ENCODE measurements at regions not wholly inside any gene's neighbourhood (a gene's known extent, or its start where the extent isn't known, plus 50 kb on each side); places are given as distances from the start of the nearest gene placed in this dataset.
"Not testable (repeated sequence)": the region's sequence is repeated elsewhere in the genome, so short reads cannot be mapped to it uniquely, and the experiment has no call there.

GRCh38 chr3:157922614-157923013 lies 183.6 kb downstream of the SHOX2 start:
- H3K27ac ChIP-seq, result no peak overlapping the region
- H3K4me3 ChIP-seq, result no peak overlapping the region

DNA sequence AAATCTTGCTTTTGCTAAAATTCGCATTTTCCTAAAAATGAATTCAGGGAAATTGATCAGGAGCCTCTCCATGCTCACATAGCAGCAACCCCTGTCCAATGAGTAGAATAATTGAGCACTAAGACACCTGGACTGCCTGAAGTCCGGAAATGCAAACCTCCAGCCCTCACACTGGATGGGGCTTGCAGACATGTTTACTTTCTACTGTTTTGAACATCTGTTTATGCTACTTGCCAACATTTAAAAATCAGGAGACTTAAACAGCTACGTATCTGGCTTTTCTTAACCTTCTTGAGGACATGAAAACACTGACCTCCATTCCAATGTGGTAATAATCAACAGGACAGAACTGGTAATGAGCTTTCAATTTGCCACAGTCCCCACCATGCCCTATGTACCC lies 184.4 kb downstream of the SHOX2 start:
- H3K4me3 ChIP-seq, result no peak overlapping the region
- no peak overlapping the region for H3K27ac ChIP-seq

DNA sequence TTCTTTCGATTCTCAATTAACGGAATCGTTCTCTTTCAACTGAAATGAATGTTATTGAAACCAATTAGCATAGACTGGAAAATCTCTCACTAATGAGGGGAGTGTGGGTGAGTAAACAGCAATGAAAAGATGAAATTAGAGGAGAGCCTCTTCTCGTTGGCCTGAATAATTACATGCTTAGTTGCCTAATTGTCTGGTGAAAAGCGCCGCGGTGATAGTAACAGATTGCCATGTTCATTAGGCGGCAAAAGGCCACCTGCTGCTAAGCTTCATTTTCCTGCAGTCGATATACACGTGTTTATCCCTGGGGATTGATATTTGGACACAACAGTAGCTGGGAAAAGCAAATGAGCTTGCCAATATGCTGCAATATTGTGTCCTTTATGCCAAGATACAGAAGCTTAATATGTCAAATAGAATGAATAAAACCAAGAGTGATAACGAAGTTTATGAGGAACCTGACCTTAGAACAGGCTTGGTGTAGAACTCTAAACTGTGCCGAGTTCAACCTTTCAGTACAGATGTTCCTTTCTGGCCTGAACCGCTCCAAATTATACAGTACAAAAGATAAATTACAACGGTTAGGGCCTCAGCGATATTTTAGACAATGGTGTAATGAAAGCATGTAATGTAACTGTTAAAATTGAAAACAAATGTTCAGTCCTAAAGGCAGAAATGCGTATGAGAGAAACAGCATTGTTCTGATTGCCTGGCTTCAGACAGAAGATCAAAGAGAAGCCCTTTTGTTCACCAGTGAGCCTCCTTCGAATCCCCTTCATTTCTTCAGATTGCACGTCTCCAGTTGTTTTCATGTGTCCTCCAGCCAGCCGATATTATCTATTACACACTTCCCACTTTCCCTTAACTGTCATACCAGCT lies 185.2 kb downstream of the SHOX2 start:
- Histone ChIP-seq H3K27ac (no peak overlapping the region), H3K4me3 (no peak overlapping the region)

DNA sequence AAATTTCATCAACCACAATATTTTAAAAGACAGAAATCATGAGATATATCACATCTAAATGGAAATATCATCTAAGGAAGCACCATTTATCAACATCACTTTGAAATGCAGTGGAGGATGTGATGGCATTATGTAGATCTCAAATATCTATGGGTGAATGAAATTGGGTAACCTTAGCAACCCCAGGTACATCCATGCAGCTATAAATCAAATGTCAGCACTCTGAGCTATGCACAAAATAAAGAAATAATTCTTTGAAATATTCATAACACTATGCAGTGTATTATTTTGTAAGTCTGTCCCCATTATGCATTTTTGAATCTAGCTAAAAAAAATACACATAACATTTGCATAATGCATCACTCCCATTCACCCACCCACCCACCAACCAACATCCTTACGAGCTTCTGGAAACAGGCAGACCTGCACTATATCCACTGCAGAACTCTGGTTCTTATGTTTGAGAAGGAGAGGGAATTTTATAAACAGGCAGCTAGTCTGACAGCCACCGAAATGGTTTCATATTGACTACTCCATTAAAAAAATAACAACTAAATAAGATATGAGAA lies 186.8 kb downstream of the SHOX2 start:
- no peak overlapping the region for H3K4me3 ChIP-seq

DNA sequence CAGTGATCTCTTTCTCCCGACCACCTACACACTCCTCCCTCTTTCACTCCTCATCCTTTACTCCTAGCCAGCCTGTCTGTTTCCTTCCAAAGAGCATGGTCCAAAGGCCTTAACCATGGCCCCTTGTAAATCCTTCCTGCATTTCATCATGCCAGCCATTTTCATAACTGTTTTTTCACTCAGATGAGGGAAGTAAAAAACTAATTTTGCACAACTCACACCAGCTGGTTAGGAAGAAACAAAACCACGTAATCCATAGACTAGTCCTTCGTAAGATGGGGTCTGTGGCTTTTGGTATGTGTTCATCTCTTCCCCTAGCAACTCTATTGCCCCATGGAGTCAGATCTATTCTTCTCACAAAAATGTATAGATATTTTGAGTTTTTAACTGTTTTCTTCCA lies 187.8 kb downstream of the SHOX2 start:
- Histone ChIP-seq H3K4me3 (no peak overlapping the region), H3K27ac (no peak overlapping the region)

More for the DNA sequence above, 186.8 kb downstream of the SHOX2 start:
- no peak overlapping the region for H3K27ac ChIP-seq

- no peak overlapping the region for H3K4me3 ChIP-seq
Measured at GRCh38 chr3:157916672-157917071, 189.5 kb downstream of the SHOX2 start.

DNA sequence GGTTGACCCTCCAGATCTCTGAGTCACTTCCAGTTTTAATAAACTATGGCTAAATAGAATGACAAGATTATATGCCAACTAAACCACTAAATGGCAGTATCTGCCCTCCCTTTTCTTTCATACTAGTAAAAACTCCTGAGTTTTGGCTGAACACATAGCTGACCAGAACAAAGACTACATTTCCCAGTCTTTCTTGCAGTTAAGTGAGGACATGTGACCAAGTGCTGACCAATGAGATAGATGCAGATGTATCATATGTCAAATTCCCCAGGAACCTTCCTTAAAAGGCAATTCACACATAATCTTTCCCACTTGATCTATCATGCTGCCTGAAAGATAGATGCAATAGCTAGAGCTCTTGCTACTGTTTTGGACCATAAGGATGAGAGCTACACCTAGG lies 191.3 kb downstream of the SHOX2 start:
- no peak overlapping the region for H3K27ac ChIP-seq
- H3K4me3 ChIP-seq, result no peak overlapping the region

More at GRCh38 chr3:157916672-157917071, 189.5 kb downstream of the SHOX2 start:
- H3K27ac ChIP-seq, result no peak overlapping the region

DNA sequence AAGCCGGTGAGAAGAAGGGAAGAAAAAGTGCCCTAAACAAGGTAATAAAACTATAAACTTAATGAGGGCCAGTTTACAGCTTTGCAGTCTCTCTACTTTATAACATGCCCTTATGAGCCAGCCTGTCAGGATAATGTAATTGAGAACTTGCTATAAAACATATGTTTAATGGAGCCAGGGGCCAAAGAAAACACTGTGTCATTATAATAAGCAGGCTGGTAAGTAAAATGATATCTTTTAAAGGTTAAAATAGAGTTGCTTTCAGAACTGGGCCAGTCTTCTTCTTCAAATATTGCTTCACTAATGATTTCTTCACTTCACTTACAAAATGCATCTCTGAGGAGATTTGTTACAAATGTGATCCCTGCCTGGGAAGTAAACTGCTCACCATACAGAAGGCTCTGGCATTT lies 192.5 kb downstream of the SHOX2 start:
- H3K27ac ChIP-seq, result no peak overlapping the region

GRCh38 chr3:157912514-157913451 lies 193.4 kb downstream of the SHOX2 start:
- Histone ChIP-seq H3K4me3 (no peak overlapping the region), H3K27ac (no peak overlapping the region)

More for the DNA sequence above, 192.5 kb downstream of the SHOX2 start:
- H3K4me3 ChIP-seq, result no peak overlapping the region

DNA sequence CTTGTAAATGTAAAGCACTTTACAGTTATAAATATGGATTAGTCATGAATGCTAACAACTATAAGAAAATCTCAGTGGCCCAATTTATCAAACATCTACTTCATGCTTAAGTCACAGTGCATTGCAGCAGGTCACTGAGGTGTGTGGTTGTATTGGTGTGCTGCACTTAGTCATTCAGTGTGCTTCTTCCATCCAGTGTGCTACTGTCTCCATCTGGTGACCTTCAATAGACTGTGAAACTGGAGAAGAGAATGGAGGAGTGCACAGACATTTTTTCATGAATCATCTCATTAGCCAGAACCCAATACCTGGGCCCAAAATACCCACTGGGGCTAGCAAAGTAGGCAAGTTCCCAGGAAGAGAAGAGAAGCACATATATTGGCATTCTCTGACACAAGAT lies 199.6 kb downstream of the SHOX2 start:
- Histone ChIP-seq H3K4me3 (no peak overlapping the region), H3K27ac (no peak overlapping the region)

DNA sequence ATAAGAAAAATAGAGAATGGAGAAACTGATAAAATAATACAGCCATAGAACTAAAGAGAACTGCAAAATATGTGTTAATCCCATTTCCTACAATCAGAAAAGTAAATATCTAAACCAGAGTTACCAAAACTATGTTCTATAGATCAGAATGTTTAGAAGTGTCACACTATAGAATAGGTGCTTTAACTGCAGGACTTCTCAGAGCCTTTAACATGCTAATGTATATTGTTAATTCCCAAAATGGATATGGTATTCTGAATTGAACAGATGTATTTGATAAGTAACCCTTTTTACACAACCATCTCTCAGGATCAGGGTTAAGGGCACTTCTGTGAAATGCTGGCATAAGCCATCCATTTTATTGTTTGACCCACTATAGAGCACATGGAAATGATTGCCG lies 200.3 kb downstream of the SHOX2 start:
- no peak overlapping the region for H3K4me3 ChIP-seq
- no peak overlapping the region for H3K27ac ChIP-seq

- not testable (repeated sequence) for H3K27ac ChIP-seq, H3K4me3 ChIP-seq
Measured at GRCh38 chr3:157902680-157903079, 203.5 kb downstream of the SHOX2 start.

DNA sequence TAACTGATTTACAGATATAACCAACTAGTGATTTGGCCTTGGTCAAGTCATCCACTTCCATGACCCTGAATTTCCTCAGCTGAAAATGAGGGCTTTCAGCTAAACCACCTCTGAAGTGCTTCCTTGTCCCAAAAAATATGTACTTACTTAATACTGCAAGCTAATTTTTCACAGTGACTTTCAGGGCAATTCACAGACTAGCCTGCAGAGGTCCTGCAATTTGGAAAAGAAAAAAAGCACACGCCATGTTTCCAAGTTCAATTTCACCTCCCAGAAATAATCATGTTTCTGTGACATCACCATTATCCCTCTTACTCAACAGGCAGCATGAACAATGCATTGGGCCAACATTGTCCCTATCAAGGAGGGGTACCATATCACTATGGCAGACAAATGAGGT lies 218.2 kb downstream of the SHOX2 start:
- H3K27ac ChIP-seq, result no peak overlapping the region
- H3K4me3 ChIP-seq, result no peak overlapping the region

DNA sequence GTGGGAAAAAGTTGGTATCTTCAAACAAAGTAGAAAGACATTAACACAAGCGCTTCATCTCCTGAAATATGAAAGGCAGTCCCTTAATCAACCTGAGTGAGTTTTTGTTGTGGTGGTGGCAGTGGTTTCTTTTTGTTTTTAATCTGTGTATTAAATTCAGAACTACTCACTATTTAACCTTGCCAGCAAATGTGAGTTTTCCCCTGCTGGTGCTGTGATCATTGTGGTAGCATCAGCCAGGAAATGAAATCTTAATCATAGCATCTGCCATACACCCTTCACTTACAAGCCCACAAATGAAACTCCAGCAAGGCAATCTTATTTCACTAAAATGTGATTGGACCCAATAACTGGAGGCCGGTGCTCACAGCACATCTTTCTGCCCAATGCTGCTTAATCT lies 229.7 kb downstream of the SHOX2 start:
- H3K4me3 ChIP-seq, result no peak overlapping the region

GRCh38 chr3:157872902-157873301 lies 233.3 kb downstream of the SHOX2 start:
- Histone ChIP-seq H3K27ac (no peak overlapping the region), H3K4me3 (no peak overlapping the region)

More for the DNA sequence above, 229.7 kb downstream of the SHOX2 start:
- H3K27ac ChIP-seq, result no peak overlapping the region

DNA sequence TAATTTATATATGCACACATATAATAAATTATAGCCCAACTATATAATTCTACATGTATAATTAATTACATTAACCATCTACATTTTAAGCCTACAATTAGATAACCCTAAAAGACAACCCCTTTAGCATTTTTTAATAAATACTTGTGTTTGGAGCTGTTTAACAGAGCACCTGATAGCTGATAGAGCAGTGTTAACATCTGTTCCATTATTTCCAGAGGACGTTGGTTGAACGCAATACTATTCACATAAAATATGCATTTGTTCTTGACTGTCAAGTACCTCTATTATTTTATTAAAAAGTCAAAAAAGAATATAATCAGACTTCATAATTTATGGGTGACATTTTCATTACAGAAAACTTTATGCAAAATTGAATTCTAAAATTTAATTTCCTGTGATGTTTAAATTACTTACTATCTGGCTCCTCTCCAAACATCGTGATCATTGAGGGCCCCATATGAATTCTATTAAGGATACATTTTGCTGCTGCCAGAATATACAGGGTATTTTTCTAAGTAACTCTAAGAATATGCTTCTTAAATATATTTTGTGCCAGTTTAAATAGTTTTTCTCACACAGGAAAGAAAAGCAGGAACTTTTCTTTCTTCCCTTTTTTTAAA lies 234.3 kb downstream of the SHOX2 start:
- Histone ChIP-seq H3K27ac (no peak overlapping the region), H3K4me3 (no peak overlapping the region)

GRCh38 chr3:157871248-157871647 lies 235.0 kb downstream of the SHOX2 start:
- Histone ChIP-seq H3K4me3 (no peak overlapping the region), H3K27ac (no peak overlapping the region)

- H3K27ac ChIP-seq, result peak overlapping the region in 1 of 21 experiments; percentile 2
- H3K4me3 ChIP-seq, result no peak overlapping the region
Measured at GRCh38 chr3:157868946-157869345, 237.3 kb downstream of the SHOX2 start.

GRCh38 chr3:157868196-157868595 lies 238.0 kb downstream of the SHOX2 start:
- H3K4me3 ChIP-seq, result no peak overlapping the region
- H3K27ac ChIP-seq, result peak overlapping the region in 1 of 21 experiments; percentile 63
